ENCODE measurements at regions not wholly inside any gene's neighbourhood (a gene's known extent, or its start where the extent isn't known, plus 50 kb on each side); places are given as distances from the start of the nearest gene placed in this dataset.
"Not testable (repeated sequence)": the region's sequence is repeated elsewhere in the genome, so short reads cannot be mapped to it uniquely, and the experiment has no call there.

DNA sequence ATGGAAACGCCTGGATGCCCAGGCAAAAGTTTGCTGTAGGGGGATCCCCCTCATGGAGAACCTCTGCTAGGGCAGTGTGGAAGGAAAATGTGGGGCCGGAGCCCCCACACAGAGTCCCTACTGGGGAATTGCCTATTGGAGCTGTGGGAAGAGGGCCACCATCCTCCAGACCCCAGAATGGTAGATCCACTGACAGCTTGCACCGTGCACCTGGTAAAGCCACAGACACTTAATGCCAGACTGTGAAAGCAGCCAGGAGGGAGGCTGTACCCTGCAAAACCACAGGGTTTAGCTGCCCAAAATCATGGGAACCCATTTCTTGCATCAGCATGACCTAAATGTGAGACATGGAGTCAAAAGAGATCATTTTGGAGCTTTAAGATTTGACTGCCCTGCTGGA lies 302.0 kb upstream of the ST8SIA4 start:
- not testable (repeated sequence) for H3K9me3 ChIP-seq (ENCODE audit: insufficient read depth, low read depth, low read length); H3K23ac ChIP-seq (ENCODE audit: low read length); H2BK12ac ChIP-seq (ENCODE audit: low read length); H3K4ac ChIP-seq (ENCODE audit: low read depth, low read length); H4K8ac ChIP-seq (ENCODE audit: low read depth, low read length); H3K4me1 ChIP-seq (ENCODE audit: control insufficient read depth in 1 of 2, insufficient read depth in 2 of 2, low read length in 2 of 2); H3K14ac ChIP-seq (ENCODE audit: low read length); H3K36me3 ChIP-seq (ENCODE audit: control insufficient read depth in 1 of 2, insufficient read depth in 2 of 2, low read length in 2 of 2); H3K4me3 ChIP-seq (ENCODE audit: low read depth, low read length); H3K27ac ChIP-seq (ENCODE audit: low read depth, low read length); H4K12ac ChIP-seq (ENCODE audit: low read depth, low read length); H2BK5ac ChIP-seq (ENCODE audit: low read depth, low read length, poor library complexity); H3K79me1 ChIP-seq (ENCODE audit: low read length); DNase-seq; H3K9ac ChIP-seq (ENCODE audit: low read length); H2AFZ ChIP-seq (ENCODE audit: insufficient read depth, low read length, poor library complexity); H2AK5ac ChIP-seq (ENCODE audit: low read length); H3K4me2 ChIP-seq (ENCODE audit: low read length); H3K18ac ChIP-seq (ENCODE audit: low read length); H4K91ac ChIP-seq (ENCODE audit: low read depth, low read length); H2BK120ac ChIP-seq (ENCODE audit: insufficient read depth, low read length, poor library complexity); H3K79me2 ChIP-seq (ENCODE audit: control insufficient read depth, insufficient read depth, low read length, poor library complexity); H3K27me3 ChIP-seq (ENCODE audit: insufficient read depth, low read length)
- no CpG with 5 or more reads among the region's 3 CpGs for WGBS (ENCODE audit: extremely low coverage, insufficient coverage, insufficient read length)

DNA sequence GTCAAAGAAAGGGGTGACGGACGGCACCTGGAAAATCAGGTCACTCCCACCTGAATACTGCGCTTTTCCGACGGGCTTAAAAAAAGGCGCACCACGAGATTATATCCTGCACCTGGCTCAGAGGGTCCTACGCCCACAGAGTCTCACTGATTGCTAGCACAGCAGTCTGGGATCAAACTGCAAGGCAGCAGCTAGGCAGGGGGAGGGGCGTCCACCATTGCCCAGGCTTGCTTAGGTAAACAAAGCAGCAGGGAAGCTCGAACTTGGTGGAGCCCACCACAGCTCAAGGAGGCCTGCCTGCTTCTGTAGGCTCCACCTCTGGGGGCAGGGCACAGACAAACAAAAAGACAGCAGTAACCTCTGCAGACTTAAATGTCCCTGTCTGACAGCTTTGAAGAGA lies 277.3 kb upstream of the ST8SIA4 start:
- not testable (repeated sequence) for H3K9me3 ChIP-seq (ENCODE audit: insufficient read depth, low read depth, low read length); H3K4me2 ChIP-seq (ENCODE audit: low read length); H3K14ac ChIP-seq (ENCODE audit: low read length); H4K12ac ChIP-seq (ENCODE audit: low read depth, low read length); H2BK5ac ChIP-seq (ENCODE audit: low read depth, low read length, poor library complexity); H2AFZ ChIP-seq (ENCODE audit: insufficient read depth, low read length, poor library complexity); H3K27ac ChIP-seq (ENCODE audit: low read depth, low read length); H3K4me3 ChIP-seq (ENCODE audit: low read depth, low read length); H2BK120ac ChIP-seq (ENCODE audit: insufficient read depth, low read length, poor library complexity); H2BK12ac ChIP-seq (ENCODE audit: low read length); H4K8ac ChIP-seq (ENCODE audit: low read depth, low read length); H3K79me1 ChIP-seq (ENCODE audit: low read length); H4K91ac ChIP-seq (ENCODE audit: low read depth, low read length); H3K36me3 ChIP-seq (ENCODE audit: control insufficient read depth in 1 of 2, insufficient read depth in 2 of 2, low read length in 2 of 2); H3K23ac ChIP-seq (ENCODE audit: low read length); H3K4ac ChIP-seq (ENCODE audit: low read depth, low read length); DNase-seq; H3K18ac ChIP-seq (ENCODE audit: low read length); H3K79me2 ChIP-seq (ENCODE audit: control insufficient read depth, insufficient read depth, low read length, poor library complexity); H2AK5ac ChIP-seq (ENCODE audit: low read length); H3K4me1 ChIP-seq (ENCODE audit: control insufficient read depth in 1 of 2, insufficient read depth in 2 of 2, low read length in 2 of 2); H3K9ac ChIP-seq (ENCODE audit: low read length); H3K27me3 ChIP-seq (ENCODE audit: insufficient read depth, low read length)
- WGBS (ENCODE audit: extremely low coverage, insufficient coverage, insufficient read length), result no CpG with 5 or more reads among the region's 10 CpGs

DNA sequence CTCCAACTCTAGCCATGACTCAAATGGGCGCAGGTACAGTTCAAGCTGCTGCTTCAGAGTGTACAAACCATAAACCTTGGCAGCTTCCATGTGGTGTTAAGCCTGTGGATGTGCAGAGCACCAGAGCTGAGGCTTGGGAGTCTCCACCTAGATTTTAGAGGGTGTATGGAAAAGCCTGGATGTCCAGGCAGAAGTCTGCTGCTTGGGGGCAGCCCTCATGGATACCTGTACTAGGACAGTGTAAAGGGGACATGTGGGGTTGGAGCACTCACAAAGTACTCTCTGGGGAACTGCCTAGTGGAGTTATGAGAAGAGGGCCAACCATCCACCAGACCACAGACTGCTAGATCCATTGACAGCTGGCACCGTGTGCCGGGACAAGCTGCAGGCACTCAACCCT lies 273.5 kb upstream of the ST8SIA4 start:
- no peak overlapping the region for H4K91ac ChIP-seq (ENCODE audit: low read depth, low read length)
- H3K14ac ChIP-seq (ENCODE audit: low read length), result no peak overlapping the region
- H3K4me3 ChIP-seq (ENCODE audit: low read depth, low read length), result no peak overlapping the region
- H3K4me2 ChIP-seq (ENCODE audit: low read length), result no peak overlapping the region
- WGBS (ENCODE audit: extremely low coverage, insufficient coverage, insufficient read length), result no CpG with 5 or more reads among the region's 3 CpGs
- H2AK5ac ChIP-seq (ENCODE audit: low read length), result no peak overlapping the region
- no peak overlapping the region for H2AFZ ChIP-seq (ENCODE audit: insufficient read depth, low read length, poor library complexity)
- no peak overlapping the region for H2BK5ac ChIP-seq (ENCODE audit: low read depth, low read length, poor library complexity)
- no peak overlapping the region for H3K9ac ChIP-seq (ENCODE audit: low read length)
- H3K27ac ChIP-seq (ENCODE audit: low read depth, low read length), result no peak overlapping the region
- H3K18ac ChIP-seq (ENCODE audit: low read length), result no peak overlapping the region
- no peak overlapping the region for H3K23ac ChIP-seq (ENCODE audit: low read length)
- peaks cover 4% of the 10 kb centered on the region for H3K9me3 ChIP-seq (ENCODE audit: insufficient read depth, low read depth, low read length)
- H3K4ac ChIP-seq (ENCODE audit: low read depth, low read length), result no peak overlapping the region
- H3K4me1 ChIP-seq (ENCODE audit: control insufficient read depth in 1 of 2, insufficient read depth in 2 of 2, low read length in 2 of 2), result no peaks in the 10 kb centered on the region
- no peak overlapping the region for H2BK12ac ChIP-seq (ENCODE audit: low read length)
- H4K12ac ChIP-seq (ENCODE audit: low read depth, low read length), result no peak overlapping the region
- H3K79me1 ChIP-seq (ENCODE audit: low read length), result no peaks in the 10 kb centered on the region
- H4K8ac ChIP-seq (ENCODE audit: low read depth, low read length), result no peak overlapping the region
- no peak overlapping the region for H2BK120ac ChIP-seq (ENCODE audit: insufficient read depth, low read length, poor library complexity)
- no peaks in the 10 kb centered on the region for H3K27me3 ChIP-seq (ENCODE audit: insufficient read depth, low read length)
- no peaks in the 10 kb centered on the region for H3K36me3 ChIP-seq (ENCODE audit: control insufficient read depth in 1 of 2, insufficient read depth in 2 of 2, low read length in 2 of 2)
- no peak for DNase-seq
- no peaks in the 10 kb centered on the region for H3K79me2 ChIP-seq (ENCODE audit: control insufficient read depth, insufficient read depth, low read length, poor library complexity)

DNA sequence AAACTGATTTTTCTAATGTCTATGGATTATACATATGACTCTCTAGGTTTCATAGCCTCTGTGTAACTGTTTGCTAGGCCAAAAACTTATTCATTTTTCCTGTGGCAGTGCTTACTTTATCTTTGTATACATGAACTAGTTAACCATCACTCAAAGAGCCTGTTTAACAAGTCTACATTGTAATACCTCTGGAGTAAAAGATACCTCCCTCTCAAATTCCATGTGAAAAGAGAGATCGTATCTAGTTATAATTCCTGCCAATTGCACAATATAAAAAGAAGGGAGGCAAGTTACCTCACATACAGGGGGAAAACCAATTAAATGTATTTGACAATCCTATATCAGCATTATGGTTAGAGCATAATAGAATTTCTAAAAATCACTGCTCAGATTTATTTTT lies 271.9 kb upstream of the ST8SIA4 start:
- Histone ChIP-seq H3K27me3 (ENCODE audit: insufficient read depth, low read length) (no peaks in the 10 kb centered on the region), H3K79me2 (ENCODE audit: control insufficient read depth, insufficient read depth, low read length, poor library complexity) (no peaks in the 10 kb centered on the region), H3K4me3 (ENCODE audit: low read depth, low read length) (no peak overlapping the region), H3K23ac (ENCODE audit: low read length) (no peak overlapping the region), H4K8ac (ENCODE audit: low read depth, low read length) (no peak overlapping the region), H3K4me2 (ENCODE audit: low read length) (no peak overlapping the region), H3K4ac (ENCODE audit: low read depth, low read length) (no peak overlapping the region), H2BK5ac (ENCODE audit: low read depth, low read length, poor library complexity) (no peak overlapping the region), H3K4me1 (ENCODE audit: control insufficient read depth in 1 of 2, insufficient read depth in 2 of 2, low read length in 2 of 2) (no peaks in the 10 kb centered on the region), H2AK5ac (ENCODE audit: low read length) (no peak overlapping the region), H3K9ac (ENCODE audit: low read length) (no peak overlapping the region), H4K91ac (ENCODE audit: low read depth, low read length) (no peak overlapping the region), H2BK12ac (ENCODE audit: low read length) (no peak overlapping the region), H3K79me1 (ENCODE audit: low read length) (no peaks in the 10 kb centered on the region), H3K27ac (ENCODE audit: low read depth, low read length) (no peak overlapping the region), H3K14ac (ENCODE audit: low read length) (no peak overlapping the region), H4K12ac (ENCODE audit: low read depth, low read length) (no peak overlapping the region), H2AFZ (ENCODE audit: insufficient read depth, low read length, poor library complexity) (no peak overlapping the region), H3K36me3 (ENCODE audit: control insufficient read depth in 1 of 2, insufficient read depth in 2 of 2, low read length in 2 of 2) (no peaks in the 10 kb centered on the region), H2BK120ac (ENCODE audit: insufficient read depth, low read length, poor library complexity) (no peak overlapping the region), H3K18ac (ENCODE audit: low read length) (no peak overlapping the region), H3K9me3 (ENCODE audit: insufficient read depth, low read depth, low read length) (peaks cover 4% of the 10 kb centered on the region)
- WGBS (ENCODE audit: extremely low coverage, insufficient coverage, insufficient read length), result no CpG with 5 or more reads among the region's 1 CpG
- DNase-seq, result peak; percentile 13 to 89

Data from trophoblast cell (in vitro differentiated cells and primary cell).